IMR-90 (cell line): ENCODE measurements at regions not wholly inside any gene's neighbourhood (a gene's known extent, or its start where the extent isn't known, plus 50 kb on each side); places are given as distances from the start of the nearest gene placed in this dataset.

Experiments
- ATAC-seq: fragments of 200-7000 bp; cut with Tn5 transposase; 2 replicates; pipeline ENCODE4 v1.9.1; 2020; ENCODE audit warnings: low read depth, mild to moderate bottlenecking, moderate library complexity
- BruUV-seq: library from RNA; stranded (reverse); fragments of 400-500 nt; replicated peaks from 2 replicates; lab custom pipeline; 2021; lab: Mats Ljungman, UMichigan
- CTCF ChIA-PET: fragments of 300-600 bp; formaldehyde crosslinking; extraction: SDS; loops from one replicate; lab custom pipeline; 2021; ENCODE audit warnings: antibody characterized with exemption; lab: Yijun Ruan, JAX
- POLR2A ChIA-PET: fragments of 300-600 bp; sonication (Branson Sonifier 250); formaldehyde crosslinking; loops from one replicate; lab custom pipeline; 2022; ENCODE audit warnings: antibody characterized with exemption; ENCODE audit not compliant: unreplicated experiment; lab: Charles Lee
- DNase-seq: peaks from one replicate; pipeline ENCODE4 v3.0.0; 2013
- H2AFZ ChIP-seq: replicated peaks from 2 replicates; pipeline ENCODE3; 2013; ENCODE audit warnings: low read length, mild to moderate bottlenecking; ENCODE audit not compliant: poor library complexity
- H2AK5ac ChIP-seq: 2 replicates; pipeline ENCODE4 v1.6.1; 2013; ENCODE audit warnings: low read depth, low read length, inconsistent platforms
- H2AK9ac ChIP-seq: replicated peaks from 2 replicates; pipeline ENCODE3; 2013; ENCODE audit warnings: mild to moderate bottlenecking, low read depth, low read length, moderate library complexity; ENCODE audit not compliant: poor library complexity
- H2BK120ac ChIP-seq: 2 replicates; pipeline ENCODE4 v1.6.1; 2013; ENCODE audit warnings: low read depth, low read length, inconsistent platforms
- H2BK15ac ChIP-seq: 3 replicates; pipeline ENCODE4 v1.6.1; 2013; ENCODE audit warnings: low read depth, low read length, inconsistent platforms
- H2BK20ac ChIP-seq: 2 replicates; pipeline ENCODE4 v1.6.1; 2013; ENCODE audit warnings: low read depth, mild to moderate bottlenecking, inconsistent platforms, low read length, moderate library complexity
- H2BK5ac ChIP-seq: 2 replicates; pipeline ENCODE4 v1.6.1; 2013; ENCODE audit warnings: mild to moderate bottlenecking, low read depth, low read length, inconsistent platforms; ENCODE audit not compliant: poor library complexity, severe bottlenecking
- H3K14ac ChIP-seq: replicated peaks from 2 replicates; pipeline ENCODE4 v1.6.1; 2013; ENCODE audit warnings: low read depth, low read length, inconsistent platforms
- H3K18ac ChIP-seq: 2 replicates; pipeline ENCODE4 v1.6.1; 2013; ENCODE audit warnings: low read depth, low read length, control low read depth
- H3K23ac ChIP-seq: 2 replicates; pipeline ENCODE4 v1.6.1; 2013; ENCODE audit warnings: low read depth, low read length, inconsistent platforms
- H3K27ac ChIP-seq: 2 replicates; pipeline ENCODE4 v1.5.1; 2013; ENCODE audit warnings: mild to moderate bottlenecking, control low read depth, low read length; ENCODE audit not compliant: insufficient read depth
- H3K27me3 ChIP-seq: 2 replicates; pipeline ENCODE4 v1.6.1; 2013; ENCODE audit warnings: low read length; ENCODE audit not compliant: control insufficient read depth, insufficient read depth
- H3K36me3 ChIP-seq: 2 replicates; pipeline ENCODE4 v1.6.1; 2013; ENCODE audit warnings: low read length, mixed read lengths; ENCODE audit not compliant: control insufficient read depth, insufficient read depth
- H3K4ac ChIP-seq: 2 replicates; pipeline ENCODE4 v1.6.1; 2013; ENCODE audit warnings: low read depth, low read length, inconsistent platforms
- H3K4me1 ChIP-seq: 2 replicates; pipeline ENCODE4 v1.6.1; 2013; ENCODE audit warnings: low read length, mixed read lengths; ENCODE audit not compliant: control insufficient read depth, insufficient read depth
- H3K4me2 ChIP-seq: 2 replicates; pipeline ENCODE4 v1.6.1; 2013; ENCODE audit warnings: low read depth, mild to moderate bottlenecking, control low read depth, low read length, moderate library complexity
- H3K4me3 ChIP-seq: 2 replicates; pipeline ENCODE4 v1.5.1; 2013; ENCODE audit warnings: low read depth, mild to moderate bottlenecking, control low read depth, low read length, moderate library complexity; ENCODE audit not compliant: insufficient read depth
- H3K56ac ChIP-seq: 2 replicates; pipeline ENCODE4 v1.6.1; 2013; ENCODE audit warnings: low read length, inconsistent platforms; ENCODE audit not compliant: insufficient read depth; ENCODE audit errors: extremely low read depth
- H3K79me1 ChIP-seq, 2 experiments: 2 replicates each; pipeline ENCODE4 v1.6.1; 2013; ENCODE audit warnings: low read length in 2 of 2, inconsistent platforms in 1 of 2, low read depth in 1 of 2
- H3K9ac ChIP-seq: 2 replicates; pipeline ENCODE4 v1.6.1; 2013; ENCODE audit warnings: low read depth, low read length, control low read depth
- H3K9me1 ChIP-seq: 2 replicates; pipeline ENCODE4 v1.6.1; 2013; ENCODE audit warnings: low read length, inconsistent platforms; ENCODE audit not compliant: insufficient read depth
- H3K9me3 ChIP-seq: 2 replicates; pipeline ENCODE4 v1.6.1; 2013; ENCODE audit warnings: low read length; ENCODE audit not compliant: control insufficient read depth, insufficient read depth
- H4K20me1 ChIP-seq: 2 replicates; pipeline ENCODE4 v1.6.1; 2013; ENCODE audit warnings: low read length, inconsistent platforms; ENCODE audit not compliant: insufficient read depth
- H4K5ac ChIP-seq: 2 replicates; pipeline ENCODE4 v1.6.1; 2013; ENCODE audit warnings: mild to moderate bottlenecking, low read depth, low read length, control low read depth
- H4K8ac ChIP-seq, 2 experiments: 2 replicates each; pipeline ENCODE4 v1.6.1; 2013; ENCODE audit warnings: low read depth in 2 of 2, low read length in 2 of 2, control low read depth in 1 of 2, inconsistent platforms in 1 of 2
- H4K91ac ChIP-seq: 2 replicates; pipeline ENCODE4 v1.6.1; 2013; ENCODE audit warnings: low read depth, low read length, inconsistent platforms; ENCODE audit not compliant: insufficient read depth
- CEBPB ChIP-seq: IDR thresholded peaks from 2 replicates; pipeline ENCODE4 v1.6.1; 2012; ENCODE audit warnings: low read depth, low read length, improper control_type of control experiment
- FOS ChIP-seq: fragments of 150-350 bp; IDR thresholded peaks from 2 replicates; pipeline ENCODE4 v1.6.1; 2016; ENCODE audit warnings: low read depth, low read length
- MXI1 ChIP-seq: IDR thresholded peaks from 2 replicates; pipeline ENCODE4 v1.6.1; 2012; ENCODE audit warnings: low read depth, mild to moderate bottlenecking, low read length, moderate library complexity, borderline replicate concordance
- NFE2L2 ChIP-seq: fragments of 150-350 bp; IDR thresholded peaks from 2 replicates; pipeline ENCODE4 v1.6.1; 2016; ENCODE audit warnings: low read depth, mild to moderate bottlenecking, low read length
- RFX5 ChIP-seq: IDR thresholded peaks from 2 replicates; pipeline ENCODE4 v1.8.0; 2012; ENCODE audit warnings: low read depth, mild to moderate bottlenecking, low read length, moderate library complexity
- WGBS, 2 experiments: methylation state at CpG; one replicate each; pipeline versions ENCODE4 v1.1.5 to v1.1.7; 2013; ENCODE audit warnings: missing lambda C conversion rate in 2 of 2; ENCODE audit not compliant: insufficient read length in 1 of 2; ENCODE audit errors: extremely low coverage in 2 of 2; 5-methylcytosine and 5-hydroxymethylcytosine counted together
- dilution Hi-C: fragments of 300-500 bp; cut with HindIII; formaldehyde crosslinking; loops from one replicate; pipeline ENCODE4 v1.14.3; 2018; ENCODE audit warnings: low sequenced_read_pairs; ENCODE audit not compliant: unreplicated experiment
- in situ Hi-C: fragments of 300-500 bp; cut with MboI; formaldehyde crosslinking; loops from 3 replicates; pipeline ENCODE4 v1.14.3; 2019; ENCODE audit warnings: low sequenced_read_pairs, inconsistent platforms, mixed read lengths
- intact Hi-C: fragments of 100-400 bp; cut with micrococcal nuclease; formaldehyde crosslinking; loops from 2 replicates; pipeline ENCODE4 v1.10.0; 2022
- TF ChIP-seq, protein P1 (sequence below): conservative IDR thresholded peaks from 2 replicates; pipeline ENCODE4 v1.5.1; 2012; ENCODE audit warnings: mild to moderate bottlenecking, low read depth, low read length, improper control_type of control experiment
- TF ChIP-seq, protein P2 (sequence below): fragments of 150-350 bp; IDR thresholded peaks from 2 replicates; pipeline ENCODE4 v1.6.1; 2017; ENCODE audit warnings: mild to moderate bottlenecking, antibody characterized with exemption, low read length, low read depth

DNA sequence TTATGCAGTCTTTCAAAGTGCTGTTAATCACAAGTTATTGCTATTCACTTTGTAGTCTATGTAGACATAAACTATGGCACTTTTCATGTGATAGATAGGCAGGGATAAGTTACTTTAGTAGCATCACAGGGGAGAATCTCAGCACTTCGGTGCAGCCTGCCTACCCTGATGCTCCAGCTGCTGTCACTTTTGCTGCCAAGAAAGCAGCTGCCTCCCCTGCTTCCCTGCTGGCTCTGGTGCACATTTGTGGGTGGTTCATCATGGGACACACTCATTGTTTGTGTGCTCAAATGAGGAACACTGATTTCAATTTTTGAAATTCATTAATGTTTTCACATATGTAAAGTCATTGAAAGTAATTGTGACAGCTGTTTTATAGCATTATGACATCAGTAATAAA lies 272.6 kb downstream of the S1PR1 start:
- DNase-seq, result no peak
- Histone ChIP-seq H2AFZ (no peak overlapping the region), H2AK9ac (no peak overlapping the region), H4K20me1 (no peaks in the 10 kb centered on the region), H3K14ac (no peak overlapping the region), H2BK120ac (no peak overlapping the region), H3K27me3 (no peaks in the 10 kb centered on the region), H3K4me1 (no peaks in the 10 kb centered on the region), H3K27ac (no peak overlapping the region), H3K56ac (no peak overlapping the region), H3K18ac (no peak overlapping the region), H3K9ac (no peak overlapping the region), H3K9me1 (no peaks in the 10 kb centered on the region), H3K4me2 (no peak overlapping the region), H3K23ac (no peak overlapping the region), H3K79me1 (no peaks in the 10 kb centered on the region), H3K4ac (no peak overlapping the region), H3K9me3 (no peaks in the 10 kb centered on the region), H2BK15ac (no peak overlapping the region), H4K91ac (no peak overlapping the region), H3K4me3 (no peak overlapping the region), H4K8ac (no peak overlapping the region), H2BK5ac (no peak overlapping the region), H4K5ac (no peak overlapping the region), H2BK20ac (no peak overlapping the region), H3K36me3 (no peaks in the 10 kb centered on the region), H2AK5ac (no peak overlapping the region)
- no peak for ATAC-seq
- in situ Hi-C loops, result no loop called here
- ChIA-PET CTCF (interaction anchor here (0.8 kb wide), 1 partner anchor 10 kb away, joined by 3 read pairs; no protein-coding TSS in a partner anchor), POLR2A (no interaction called here)
- 0% methylated on average over 1 of the region's 1 CpG; no CpG with 5 or more reads in 1 of the 2 experiments for WGBS, 2 experiments
- intact Hi-C loops, result no loop called here
- TF ChIP-seq RFX5 (no peak), FOS (no peak), MXI1 (no peak), CEBPB (no peak), NFE2L2 (no peak)
- TF ChIP-seq, protein P1, sequence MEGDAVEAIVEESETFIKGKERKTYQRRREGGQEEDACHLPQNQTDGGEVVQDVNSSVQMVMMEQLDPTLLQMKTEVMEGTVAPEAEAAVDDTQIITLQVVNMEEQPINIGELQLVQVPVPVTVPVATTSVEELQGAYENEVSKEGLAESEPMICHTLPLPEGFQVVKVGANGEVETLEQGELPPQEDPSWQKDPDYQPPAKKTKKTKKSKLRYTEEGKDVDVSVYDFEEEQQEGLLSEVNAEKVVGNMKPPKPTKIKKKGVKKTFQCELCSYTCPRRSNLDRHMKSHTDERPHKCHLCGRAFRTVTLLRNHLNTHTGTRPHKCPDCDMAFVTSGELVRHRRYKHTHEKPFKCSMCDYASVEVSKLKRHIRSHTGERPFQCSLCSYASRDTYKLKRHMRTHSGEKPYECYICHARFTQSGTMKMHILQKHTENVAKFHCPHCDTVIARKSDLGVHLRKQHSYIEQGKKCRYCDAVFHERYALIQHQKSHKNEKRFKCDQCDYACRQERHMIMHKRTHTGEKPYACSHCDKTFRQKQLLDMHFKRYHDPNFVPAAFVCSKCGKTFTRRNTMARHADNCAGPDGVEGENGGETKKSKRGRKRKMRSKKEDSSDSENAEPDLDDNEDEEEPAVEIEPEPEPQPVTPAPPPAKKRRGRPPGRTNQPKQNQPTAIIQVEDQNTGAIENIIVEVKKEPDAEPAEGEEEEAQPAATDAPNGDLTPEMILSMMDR, result no peak
- TF ChIP-seq, protein P2, sequence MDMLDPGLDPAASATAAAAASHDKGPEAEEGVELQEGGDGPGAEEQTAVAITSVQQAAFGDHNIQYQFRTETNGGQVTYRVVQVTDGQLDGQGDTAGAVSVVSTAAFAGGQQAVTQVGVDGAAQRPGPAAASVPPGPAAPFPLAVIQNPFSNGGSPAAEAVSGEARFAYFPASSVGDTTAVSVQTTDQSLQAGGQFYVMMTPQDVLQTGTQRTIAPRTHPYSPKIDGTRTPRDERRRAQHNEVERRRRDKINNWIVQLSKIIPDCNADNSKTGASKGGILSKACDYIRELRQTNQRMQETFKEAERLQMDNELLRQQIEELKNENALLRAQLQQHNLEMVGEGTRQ, result no peak
- dilution Hi-C loops, result no loop called here
- BruUV-seq, result no TSS peak
